GM18951 (cell line): ENCODE measurements at regions not wholly inside any gene's neighbourhood (a gene's known extent, or its start where the extent isn't known, plus 50 kb on each side); places are given as distances from the start of the nearest gene placed in this dataset.

ENCODE experiments used
- POLR2A ChIP-seq: IDR thresholded peaks from 4 replicates; pipeline ENCODE4 v1.6.1; 2011; ENCODE audit warnings: mild to moderate bottlenecking; ENCODE audit not compliant: insufficient read length, insufficient read depth; ENCODE audit errors: extremely low read depth
- in situ Hi-C: fragments of 300-500 bp; cut with MboI; formaldehyde crosslinking; loops from one replicate; pipeline ENCODE4 v1.12.0; 2022; ENCODE audit warnings: low sequenced_read_pairs, mixed read lengths, inconsistent platforms; ENCODE audit not compliant: unreplicated experiment

GRCh38 chr1:96240438-96240837, 481.1 kb upstream of the PTBP2 start:
- no peak for TF ChIP-seq POLR2A
- in situ Hi-C loops, result loop anchor here (25.0 kb wide), 1 partner anchor 597 kb away; no protein-coding TSS in a partner anchor

GRCh38 chr1:96253246-96254035, 468.1 kb upstream of the PTBP2 start:
- in situ Hi-C loops, result no loop called here

GRCh38 chr1:96256130-96256790, 465.3 kb upstream of the PTBP2 start:
- TF ChIP-seq POLR2A, result no peak
- in situ Hi-C loops, result no loop called here

More at GRCh38 chr1:96253246-96254035, 468.1 kb upstream of the PTBP2 start:
- TF ChIP-seq POLR2A, result no peak

- no peak for TF ChIP-seq POLR2A
- in situ Hi-C loops, result no loop called here
Observed at GRCh38 chr1:96259399-96259798, 462.2 kb upstream of the PTBP2 start.

GRCh38 chr1:96281491-96281890, 440.1 kb upstream of the PTBP2 start:
- TF ChIP-seq POLR2A, result no peak
- in situ Hi-C loops, result no loop called here

GRCh38 chr1:96290033-96290432, 431.6 kb upstream of the PTBP2 start:
- in situ Hi-C loops, result no loop called here
- TF ChIP-seq POLR2A, result no peak

GRCh38 chr1:96290801-96291200, 430.8 kb upstream of the PTBP2 start:
- no peak for TF ChIP-seq POLR2A
- in situ Hi-C loops, result no loop called here

- in situ Hi-C loops, result no loop called here
Observed at GRCh38 chr1:96291468-96291867, 430.1 kb upstream of the PTBP2 start.

GRCh38 chr1:96292141-96292540, 429.4 kb upstream of the PTBP2 start:
- in situ Hi-C loops, result no loop called here
- no peak for TF ChIP-seq POLR2A

More at GRCh38 chr1:96291468-96291867, 430.1 kb upstream of the PTBP2 start:
- TF ChIP-seq POLR2A, result no peak

- in situ Hi-C loops, result no loop called here
- TF ChIP-seq POLR2A, result no peak
Observed at GRCh38 chr1:96296991-96297390, 424.6 kb upstream of the PTBP2 start.

GRCh38 chr1:96306809-96307560, 414.6 kb upstream of the PTBP2 start:
- no peak for TF ChIP-seq POLR2A
- in situ Hi-C loops, result no loop called here

GRCh38 chr1:96308314-96308713, 413.3 kb upstream of the PTBP2 start:
- no peak for TF ChIP-seq POLR2A
- in situ Hi-C loops, result no loop called here

- in situ Hi-C loops, result no loop called here
- no peak for TF ChIP-seq POLR2A
Observed at GRCh38 chr1:96309783-96310182, 411.8 kb upstream of the PTBP2 start.
